ENCODE measurements at regions not wholly inside any gene's neighbourhood (a gene's known extent, or its start where the extent isn't known, plus 50 kb on each side); places are given as distances from the start of the nearest gene placed in this dataset.
"Not testable (repeated sequence)": the region's sequence is repeated elsewhere in the genome, so short reads cannot be mapped to it uniquely, and the experiment has no call there.

- intact Hi-C loops (cut with micrococcal nuclease; ENCODE audit: unreplicated experiment), result no loop called here
- Histone ChIP-seq H3K36me3 (ENCODE audit: control insufficient read depth, insufficient read depth, low read length) (no peaks in the 10 kb centered on the region), H3K4me3 (ENCODE audit: low read depth in 2 of 2, low read length in 2 of 2) (no peak overlapping the region), H3K4me1 (ENCODE audit: control insufficient read depth, insufficient read depth, low read length) (no peaks in the 10 kb centered on the region), H3K27ac (ENCODE audit: low read length) (no peak overlapping the region), H3K27me3 (ENCODE audit: control insufficient read depth, insufficient read depth, low read length) (no peaks in the 10 kb centered on the region), H3K9me3 (ENCODE audit: control insufficient read depth, insufficient read depth, low read depth, low read length) (no peaks in the 10 kb centered on the region)
- in situ Hi-C loops (cut with HindIII; ENCODE audit: low pct_unique_long_range_greater_than_20kb, low sequenced_read_pairs), result no loop called here
- ChIA-PET POLR2A (no interaction called here), CTCF (no interaction called here)
- no peak for ATAC-seq
- DNase-seq (ENCODE audit: low read depth, low spot score), result no peak
- no peak for TF ChIP-seq CTCF (IDR thresholded peaks at IDR 0.05)
- no peak for TF ChIP-seq SIN3A (IDR thresholded peaks at IDR 0.05; ENCODE audit: borderline replicate concordance, insufficient read depth, low read depth, low read length)
- no peak for TF ChIP-seq TCF7L2 (IDR thresholded peaks at IDR 0.05; ENCODE audit: low read depth, low read length)
- TF ChIP-seq REST (IDR thresholded peaks at IDR 0.05; ENCODE audit: insufficient read depth in 1 of 2, low read depth in 2 of 2, low read length in 1 of 2), result no peak
- no peak for TF ChIP-seq POLR2AphosphoS5 (IDR thresholded peaks at IDR 0.05; ENCODE audit: low read depth, low read length)
- no TSS peak for BruUV-seq (replicated peaks)
These were observed 256.8 kb upstream of the RPS23 start for GRCh38 chr5:82534986-82535385.

GRCh38 chr5:82532075-82532474 is 253.9 kb upstream of the RPS23 start:
- H3K27me3 ChIP-seq (ENCODE audit: control insufficient read depth, insufficient read depth, low read length); DNase-seq (ENCODE audit: low read depth, low spot score); H3K4me1 ChIP-seq (ENCODE audit: control insufficient read depth, insufficient read depth, low read length); POLR2A ChIA-PET; H3K9me3 ChIP-seq (ENCODE audit: control insufficient read depth, insufficient read depth, low read depth, low read length); H3K27ac ChIP-seq (ENCODE audit: low read length); ATAC-seq; H3K4me3 ChIP-seq (ENCODE audit: low read depth in 2 of 2, low read length in 2 of 2); H3K36me3 ChIP-seq (ENCODE audit: control insufficient read depth, insufficient read depth, low read length); BruUV-seq (replicated peaks); in situ Hi-C loops (cut with HindIII; ENCODE audit: low pct_unique_long_range_greater_than_20kb, low sequenced_read_pairs); intact Hi-C loops (cut with micrococcal nuclease; ENCODE audit: unreplicated experiment); CTCF ChIA-PET: not testable (repeated sequence)

- H3K27ac ChIP-seq (ENCODE audit: low read length), result no peak overlapping the region
- ChIA-PET POLR2A (no interaction called here), CTCF (no interaction called here)
- intact Hi-C loops (cut with micrococcal nuclease; ENCODE audit: unreplicated experiment) (no loop called here), in situ Hi-C loops (cut with HindIII; ENCODE audit: low pct_unique_long_range_greater_than_20kb, low sequenced_read_pairs) (no loop called here)
- ATAC-seq, result no peak
- H3K36me3 ChIP-seq (ENCODE audit: control insufficient read depth, insufficient read depth, low read length), result no peaks in the 10 kb centered on the region
- no peak overlapping the region for H3K4me3 ChIP-seq (ENCODE audit: low read depth in 2 of 2, low read length in 2 of 2)
- no peaks in the 10 kb centered on the region for H3K9me3 ChIP-seq (ENCODE audit: control insufficient read depth, insufficient read depth, low read depth, low read length)
- no peaks in the 10 kb centered on the region for H3K27me3 ChIP-seq (ENCODE audit: control insufficient read depth, insufficient read depth, low read length)
- TF ChIP-seq REST (IDR thresholded peaks at IDR 0.05; ENCODE audit: insufficient read depth in 1 of 2, low read depth in 2 of 2, low read length in 1 of 2) (no peak), SIN3A (IDR thresholded peaks at IDR 0.05; ENCODE audit: borderline replicate concordance, insufficient read depth, low read depth, low read length) (no peak), CTCF (IDR thresholded peaks at IDR 0.05) (no peak)
- BruUV-seq (replicated peaks), result no TSS peak
- DNase-seq (ENCODE audit: low read depth, low spot score), result no peak
- H3K4me1 ChIP-seq (ENCODE audit: control insufficient read depth, insufficient read depth, low read length), result no peaks in the 10 kb centered on the region
These were observed 248.4 kb upstream of the RPS23 start for GRCh38 chr5:82526540-82526939.
